ENCODE measurements at regions not wholly inside any gene's neighbourhood (a gene's known extent, or its start where the extent isn't known, plus 50 kb on each side); places are given as distances from the start of the nearest gene placed in this dataset.
"Not testable (repeated sequence)": the region's sequence is repeated elsewhere in the genome, so short reads cannot be mapped to it uniquely, and the experiment has no call there.

- no peak for FAIRE-seq
Observed at GRCh38 chr11:97461044-97461880, 1071.4 kb downstream of the JRKL start.

GRCh38 chr11:97461934-97462333, 1072.1 kb downstream of the JRKL start:
- no peak for FAIRE-seq

- FAIRE-seq = no peak
Observed at GRCh38 chr11:97463891-97464290, 1074.1 kb downstream of the JRKL start.

- no peak for FAIRE-seq
Observed at GRCh38 chr11:97471480-97471879, 1081.7 kb downstream of the JRKL start.

DNA sequence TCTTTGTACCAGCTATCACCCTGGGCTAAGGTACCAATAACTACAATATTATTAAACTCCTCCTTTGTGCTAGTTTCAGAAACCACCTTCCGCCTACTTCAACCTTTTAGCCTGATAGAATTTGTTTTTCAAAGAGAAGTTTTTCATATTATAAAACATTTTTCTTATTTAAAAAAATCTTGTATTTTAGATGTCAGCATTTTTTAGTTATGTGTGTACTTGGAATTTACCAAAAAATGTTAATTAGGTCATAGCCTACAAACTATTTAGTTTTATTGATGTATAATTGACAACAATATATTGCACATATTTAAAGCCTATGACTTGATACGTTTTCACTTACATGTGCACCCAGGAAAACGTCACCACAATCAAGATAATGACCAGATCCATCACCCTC, 1097.6 kb downstream of the JRKL start:
- no peak for FAIRE-seq

DNA sequence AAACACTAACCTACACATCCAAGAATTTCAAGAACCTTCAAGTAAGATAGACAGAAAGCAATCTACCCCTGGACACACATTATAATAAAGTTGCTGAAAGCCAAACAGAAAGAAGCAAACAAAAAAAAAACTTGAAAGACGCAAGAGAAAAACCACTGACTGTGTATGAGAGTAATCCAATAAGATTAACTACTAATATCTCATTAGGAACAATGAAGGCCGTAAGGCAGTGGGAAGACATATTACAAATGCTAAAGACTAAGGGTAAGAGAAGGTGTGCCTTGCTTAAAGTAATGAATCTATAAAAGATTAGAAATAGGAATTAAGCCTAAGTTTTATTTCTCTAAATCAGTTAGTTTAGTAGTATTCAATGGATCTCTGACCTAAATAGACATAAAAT, 1109.1 kb downstream of the JRKL start:
- no peak for FAIRE-seq

DNA sequence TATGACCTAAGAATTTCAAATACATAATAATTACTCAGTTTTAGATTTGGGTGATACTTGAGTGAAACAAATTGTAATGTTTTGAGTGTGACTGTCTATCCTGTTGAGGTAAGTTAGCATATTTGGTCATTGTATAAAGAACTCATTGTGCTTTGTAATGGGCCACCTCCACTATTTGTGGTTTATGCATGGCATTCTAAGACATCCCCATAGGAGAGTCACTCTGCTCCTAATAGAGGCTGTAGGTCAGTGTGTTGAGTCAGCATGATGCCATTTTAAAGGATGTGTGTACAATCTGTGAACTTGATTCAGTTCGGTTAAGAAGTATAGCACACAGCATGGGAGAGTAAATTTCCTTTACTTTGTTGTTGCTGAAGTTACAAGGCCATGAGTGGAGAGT, 1112.4 kb downstream of the JRKL start:
- no peak for FAIRE-seq

GRCh38 chr11:97506076-97506759, 1116.4 kb downstream of the JRKL start:
- no peak for FAIRE-seq

- FAIRE-seq = no peak
Observed at GRCh38 chr11:97514446-97514845, 1124.6 kb downstream of the JRKL start.

GRCh38 chr11:97516688-97517087, 1126.9 kb downstream of the JRKL start:
- no peak for FAIRE-seq

DNA sequence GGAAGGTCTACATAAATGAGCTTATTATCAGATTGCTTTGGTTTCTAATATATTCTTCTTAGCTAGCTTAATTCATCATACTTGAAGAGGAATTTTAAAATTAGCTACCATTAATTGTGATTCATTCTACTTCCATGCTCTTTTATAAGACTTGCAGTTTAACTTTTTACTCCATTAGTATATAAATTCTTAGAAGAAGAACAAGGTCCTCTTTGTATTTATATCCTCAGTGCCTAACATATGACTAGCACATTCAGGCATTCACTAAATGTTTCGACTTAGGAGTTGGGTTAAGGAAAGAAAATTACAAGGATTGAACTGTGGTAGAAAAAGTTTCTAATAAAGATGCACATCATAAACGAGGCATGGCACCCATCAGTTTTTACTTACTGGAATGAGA, 1135.5 kb downstream of the JRKL start:
- FAIRE-seq = no peak

GRCh38 chr11:97537407-97538150, 1147.8 kb downstream of the JRKL start:
- no peak for FAIRE-seq

DNA sequence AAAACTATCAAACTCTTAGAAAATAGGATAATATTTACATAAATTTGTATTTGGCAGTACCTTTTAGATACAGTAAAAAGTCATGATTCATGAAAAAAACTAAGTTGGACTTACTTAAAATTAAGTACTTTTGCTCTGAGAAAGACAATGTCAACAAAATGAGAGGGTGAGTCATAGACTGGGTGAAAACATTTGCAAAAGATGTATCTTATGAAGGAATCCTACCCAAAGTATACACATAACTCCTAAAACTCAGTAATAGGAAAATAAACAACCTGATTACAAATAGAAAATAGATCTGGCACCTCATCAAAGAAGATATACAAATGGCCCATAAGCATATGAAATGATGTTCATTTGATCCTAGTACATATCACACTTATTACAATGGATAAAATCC, 1154.6 kb downstream of the JRKL start:
- no peak for FAIRE-seq

DNA sequence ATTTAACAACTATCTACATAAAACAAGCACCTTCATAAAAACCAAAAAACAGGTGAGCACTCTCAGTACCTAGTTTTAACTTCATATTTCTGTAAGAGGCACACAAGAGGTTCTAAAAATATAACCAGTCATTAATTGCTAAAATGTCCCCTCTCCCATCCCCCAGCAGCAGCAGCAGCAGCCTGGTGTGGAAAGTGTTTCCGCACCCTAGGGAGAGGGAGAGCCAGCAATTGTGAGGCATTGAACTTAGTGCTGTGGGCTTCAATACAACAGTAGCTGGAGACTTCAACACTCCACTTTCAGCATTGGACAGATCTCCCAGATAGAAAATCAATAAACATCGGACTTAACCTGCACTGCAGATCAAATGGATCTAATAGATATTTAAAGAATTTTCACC, 1158.5 kb downstream of the JRKL start:
- FAIRE-seq = no peak

- FAIRE-seq = no peak
Observed at GRCh38 chr11:97557399-97557798, 1167.6 kb downstream of the JRKL start.

DNA sequence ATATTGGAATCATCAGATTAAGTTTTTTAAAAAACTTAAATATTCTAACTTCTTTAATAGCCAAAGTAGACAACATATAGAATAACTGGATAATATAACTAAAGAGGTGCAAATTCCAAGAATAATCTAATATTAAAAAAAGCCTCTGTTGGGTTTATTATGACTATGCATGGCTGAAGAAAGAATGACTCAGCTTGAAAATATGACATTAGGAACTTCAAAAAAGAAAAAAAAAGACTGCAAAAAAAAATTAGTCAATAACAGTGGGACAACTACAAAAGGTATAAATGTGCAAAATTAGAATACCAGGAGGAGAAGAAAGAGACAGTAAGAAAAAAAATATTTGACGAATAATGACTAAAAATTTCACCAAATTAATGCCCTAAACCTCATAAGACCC, 1178.0 kb downstream of the JRKL start:
- no peak for FAIRE-seq

DNA sequence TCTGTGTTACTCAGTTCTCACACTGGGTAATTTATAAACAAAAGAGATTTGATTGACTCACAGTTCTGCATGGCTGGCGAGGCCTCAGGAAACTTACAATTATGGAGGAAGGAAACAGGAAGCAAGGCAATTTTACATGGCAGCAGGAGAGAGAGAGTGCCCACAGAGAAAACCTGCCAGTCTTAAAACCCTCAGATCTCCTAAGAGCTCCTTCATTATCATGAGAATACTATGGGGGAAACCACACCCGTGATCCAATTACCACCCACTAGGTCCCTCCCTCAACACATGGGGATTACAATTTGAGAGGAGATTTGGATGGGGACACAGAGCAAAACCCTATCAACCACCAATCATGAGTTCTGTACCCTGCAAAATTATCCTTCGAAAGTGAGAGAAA, 1180.8 kb downstream of the JRKL start:
- no peak for FAIRE-seq

DNA sequence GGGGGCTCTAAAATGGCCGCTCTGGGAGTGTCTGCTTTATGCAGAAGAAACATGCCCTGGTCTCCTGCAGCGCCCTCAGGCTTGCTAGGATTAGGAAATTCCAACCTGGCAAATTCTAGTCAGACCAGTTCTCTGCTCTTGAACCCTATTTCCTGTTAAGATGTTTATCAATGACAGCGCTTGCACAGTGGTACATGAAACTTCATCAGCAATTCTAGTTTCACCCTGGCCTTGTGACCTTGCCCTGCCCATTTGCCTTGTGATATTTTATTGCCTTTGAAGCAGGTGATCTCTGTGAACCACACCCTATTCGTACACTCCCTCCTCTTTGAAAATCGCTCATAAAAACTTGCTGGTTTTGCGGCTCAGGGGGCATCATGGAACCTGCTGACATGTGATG, 1184.0 kb downstream of the JRKL start:
- not testable (repeated sequence) for FAIRE-seq

GRCh38 chr11:97574976-97575665, 1185.3 kb downstream of the JRKL start:
- FAIRE-seq = no peak

GRCh38 chr11:97607291-97608000, 1217.6 kb downstream of the JRKL start:
- no peak for FAIRE-seq

DNA sequence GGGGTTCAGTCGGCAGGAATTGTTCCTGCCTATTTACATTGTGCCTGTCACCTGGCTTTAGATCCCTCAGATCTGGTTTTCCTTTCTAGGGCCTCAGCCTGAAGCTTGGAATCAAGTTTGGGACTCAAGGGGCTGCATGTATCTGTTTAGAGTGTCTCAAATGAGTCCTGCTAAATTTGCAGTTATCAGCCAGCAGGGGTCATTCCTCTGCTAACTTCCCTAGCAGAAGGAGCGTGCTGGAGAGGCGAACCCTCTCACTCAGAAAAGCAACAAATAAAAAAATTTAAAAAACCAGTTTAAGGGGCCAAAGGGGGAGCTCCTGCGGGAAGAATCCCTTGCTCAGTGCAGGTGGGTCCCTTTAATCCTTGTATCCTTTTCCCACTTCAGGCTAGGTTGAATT, 1220.2 kb downstream of the JRKL start:
- FAIRE-seq = no peak

- FAIRE-seq = no peak
Observed at GRCh38 chr11:97610854-97611253, 1221.0 kb downstream of the JRKL start.

GRCh38 chr11:97611345-97611744, 1221.5 kb downstream of the JRKL start:
- FAIRE-seq = no peak
